SJCRH30 (cell line): ENCODE measurements at regions not wholly inside any gene's neighbourhood (a gene's known extent, or its start where the extent isn't known, plus 50 kb on each side); places are given as distances from the start of the nearest gene placed in this dataset.

Experiments
- DNase-seq, 2 experiments: peaks; one replicate each; pipeline ENCODE4 v3.0.0-alpha.2; 2015 to 2020
- H3K27ac ChIP-seq: fragments of 250-450 bp; sonication (Bioruptor Pico); 2 replicates; pipeline ENCODE4 v1.5.1; 2020; ENCODE audit warnings: mild to moderate bottlenecking, moderate library complexity
- H3K27me3 ChIP-seq: fragments of 250-450 bp; sonication (Bioruptor Pico); 2 replicates; pipeline ENCODE4 v1.5.1; 2020; ENCODE audit warnings: mild to moderate bottlenecking, moderate library complexity
- H3K36me3 ChIP-seq: fragments of 250-450 bp; sonication (Bioruptor Pico); 2 replicates; pipeline ENCODE4 v1.5.1; 2020; ENCODE audit warnings: mild to moderate bottlenecking, moderate library complexity
- H3K4me1 ChIP-seq: fragments of 250-450 bp; sonication (Bioruptor Pico); 2 replicates; pipeline ENCODE4 v1.5.1; 2020; ENCODE audit warnings: mild to moderate bottlenecking, moderate library complexity
- H3K4me3 ChIP-seq: fragments of 250-450 bp; sonication (Bioruptor Pico); 2 replicates; pipeline ENCODE4 v1.5.1; 2020; ENCODE audit warnings: mild to moderate bottlenecking, moderate library complexity
- H3K9me3 ChIP-seq: fragments of 250-450 bp; sonication (Bioruptor Pico); replicated peaks from 2 replicates; pipeline ENCODE4 v1.5.1; 2020; ENCODE audit warnings: mild to moderate bottlenecking, moderate library complexity

- DNase-seq, result no peak
- H3K27ac ChIP-seq, result no peak overlapping the region
- peaks cover 38% of the 10 kb centered on the region for H3K4me1 ChIP-seq
- no peaks in the 10 kb centered on the region for H3K9me3 ChIP-seq
- H3K36me3 ChIP-seq, result no peaks in the 10 kb centered on the region
- H3K27me3 ChIP-seq, result no peaks in the 10 kb centered on the region
- H3K4me3 ChIP-seq, result no peak overlapping the region
Measured at GRCh38 chr9:89926691-89927220, 321.9 kb downstream of the GADD45G start.

GRCh38 chr9:89928106-89928505, 323.3 kb downstream of the GADD45G start:
- Histone ChIP-seq H3K36me3 (no peaks in the 10 kb centered on the region), H3K4me3 (no peak overlapping the region), H3K27me3 (no peaks in the 10 kb centered on the region), H3K27ac (no peak overlapping the region), H3K4me1 (peaks cover 38% of the 10 kb centered on the region), H3K9me3 (no peaks in the 10 kb centered on the region)
- DNase-seq, result no peak

- Histone ChIP-seq H3K36me3 (no peaks in the 10 kb centered on the region), H3K9me3 (no peaks in the 10 kb centered on the region), H3K4me1 (peaks cover 32% of the 10 kb centered on the region)
Measured at GRCh38 chr9:89928521-89929275, 323.9 kb downstream of the GADD45G start.

GRCh38 chr9:89929315-89929672, 324.5 kb downstream of the GADD45G start:
- no peak for DNase-seq
- peaks cover 26% of the 10 kb centered on the region for H3K4me1 ChIP-seq
- no peak overlapping the region for H3K4me3 ChIP-seq
- peak overlapping the region; percentile 49; the same call in 1 of the 2 replicates for H3K27ac ChIP-seq
- no peaks in the 10 kb centered on the region for H3K9me3 ChIP-seq
- no peaks in the 10 kb centered on the region for H3K27me3 ChIP-seq
- H3K36me3 ChIP-seq, result no peaks in the 10 kb centered on the region

More at GRCh38 chr9:89928521-89929275, 323.9 kb downstream of the GADD45G start:
- Histone ChIP-seq H3K27me3 (no peaks in the 10 kb centered on the region), H3K4me3 (no peak overlapping the region), H3K27ac (no peak overlapping the region)
- DNase-seq, result no peak

GRCh38 chr9:89929673-89930480, 325.1 kb downstream of the GADD45G start:
- Histone ChIP-seq H3K27me3 (no peaks in the 10 kb centered on the region), H3K27ac (peak overlapping the region; percentile 49), H3K9me3 (no peaks in the 10 kb centered on the region), H3K36me3 (no peaks in the 10 kb centered on the region), H3K4me1 (peaks cover 24% of the 10 kb centered on the region), H3K4me3 (no peak overlapping the region)
- peak; percentile 86 to 88 for DNase-seq

- DNase-seq, result no peak
- H3K4me3 ChIP-seq, result no peak overlapping the region
- H3K36me3 ChIP-seq, result no peaks in the 10 kb centered on the region
- H3K27ac ChIP-seq, result no peak overlapping the region
- H3K4me1 ChIP-seq, result peaks cover 24% of the 10 kb centered on the region
- H3K27me3 ChIP-seq, result no peaks in the 10 kb centered on the region
- no peaks in the 10 kb centered on the region; the same call in 1 of the 2 replicates for H3K9me3 ChIP-seq
Measured at GRCh38 chr9:89933578-89933977, 328.8 kb downstream of the GADD45G start.

- Histone ChIP-seq H3K27ac (no peak overlapping the region), H3K36me3 (no peaks in the 10 kb centered on the region), H3K4me3 (no peak overlapping the region), H3K4me1 (peaks cover 14% of the 10 kb centered on the region), H3K9me3 (no peaks in the 10 kb centered on the region; the same call in 1 of the 2 replicates), H3K27me3 (no peaks in the 10 kb centered on the region)
- no peak for DNase-seq
Measured at GRCh38 chr9:89935115-89935514, 330.3 kb downstream of the GADD45G start.

GRCh38 chr9:89935801-89936200, 331.0 kb downstream of the GADD45G start:
- no peaks in the 10 kb centered on the region; the same call in 1 of the 2 replicates for H3K9me3 ChIP-seq
- H3K36me3 ChIP-seq, result no peaks in the 10 kb centered on the region
- no peak overlapping the region for H3K27ac ChIP-seq
- peaks cover 7% of the 10 kb centered on the region for H3K4me1 ChIP-seq
- DNase-seq, result no peak
- H3K4me3 ChIP-seq, result no peak overlapping the region
- no peaks in the 10 kb centered on the region for H3K27me3 ChIP-seq

- Histone ChIP-seq H3K27me3 (no peaks in the 10 kb centered on the region), H3K4me1 (peaks cover 17% of the 10 kb centered on the region), H3K27ac (no peak overlapping the region), H3K4me3 (no peak overlapping the region), H3K9me3 (no peaks in the 10 kb centered on the region; the same call in 1 of the 2 replicates), H3K36me3 (no peaks in the 10 kb centered on the region)
- no peak for DNase-seq
Measured at GRCh38 chr9:89937051-89937450, 332.2 kb downstream of the GADD45G start.

GRCh38 chr9:89939181-89939580, 334.4 kb downstream of the GADD45G start:
- Histone ChIP-seq H3K4me3 (no peak overlapping the region), H3K36me3 (no peaks in the 10 kb centered on the region), H3K9me3 (no peaks in the 10 kb centered on the region; the same call in 1 of the 2 replicates), H3K27me3 (no peaks in the 10 kb centered on the region), H3K27ac (no peak overlapping the region), H3K4me1 (peaks cover 30% of the 10 kb centered on the region)
- DNase-seq, result no peak

GRCh38 chr9:89939626-89940292, 334.9 kb downstream of the GADD45G start:
- Histone ChIP-seq H3K4me1 (peaks cover 30% of the 10 kb centered on the region), H3K36me3 (no peaks in the 10 kb centered on the region), H3K9me3 (no peaks in the 10 kb centered on the region; the same call in 1 of the 2 replicates), H3K27ac (no peak overlapping the region), H3K4me3 (no peak overlapping the region), H3K27me3 (no peaks in the 10 kb centered on the region)
- DNase-seq, result no peak

- Histone ChIP-seq H3K4me3 (no peak overlapping the region), H3K27ac (no peak overlapping the region), H3K27me3 (no peaks in the 10 kb centered on the region), H3K4me1 (peaks cover 30% of the 10 kb centered on the region), H3K36me3 (no peaks in the 10 kb centered on the region), H3K9me3 (no peaks in the 10 kb centered on the region; the same call in 1 of the 2 replicates)
- no peak for DNase-seq
Measured at GRCh38 chr9:89940625-89941024, 335.8 kb downstream of the GADD45G start.

- Histone ChIP-seq H3K4me1 (peaks cover 30% of the 10 kb centered on the region), H3K36me3 (no peaks in the 10 kb centered on the region), H3K27ac (peak overlapping the region; percentile 77), H3K27me3 (no peaks in the 10 kb centered on the region), H3K4me3 (no peak overlapping the region), H3K9me3 (no peaks in the 10 kb centered on the region)
- DNase-seq, result peak; percentile 68 to 87
Measured at GRCh38 chr9:89941875-89942274, 337.1 kb downstream of the GADD45G start.

- no peak overlapping the region for H3K4me3 ChIP-seq
- no peak for DNase-seq
- H3K4me1 ChIP-seq, result peaks cover 30% of the 10 kb centered on the region
- H3K27me3 ChIP-seq, result no peaks in the 10 kb centered on the region
- H3K9me3 ChIP-seq, result no peaks in the 10 kb centered on the region
- H3K36me3 ChIP-seq, result no peaks in the 10 kb centered on the region
- H3K27ac ChIP-seq, result peak overlapping the region; percentile 77
Measured at GRCh38 chr9:89942643-89943042, 337.8 kb downstream of the GADD45G start.
